Hematopoietic multipotent progenitor cell treated with erythropoietin and hydrocortisone succinate and interleukin-3 and kit ligand, for 6 days (in vitro differentiated cells): ENCODE measurements at regions not wholly inside any gene's neighbourhood (a gene's known extent, or its start where the extent isn't known, plus 50 kb on each side); places are given as distances from the start of the nearest gene placed in this dataset.
A peak's percentile ranks its signal among the peaks of the same experiment; 100 is the strongest.
"Not testable (repeated sequence)": the region's sequence is repeated elsewhere in the genome, so short reads cannot be mapped to it uniquely, and the experiment has no call there.

Experiments used
- DNase-seq: peaks from one replicate; pipeline ENCODE4 v3.0.0-alpha.2; 2015

DNA sequence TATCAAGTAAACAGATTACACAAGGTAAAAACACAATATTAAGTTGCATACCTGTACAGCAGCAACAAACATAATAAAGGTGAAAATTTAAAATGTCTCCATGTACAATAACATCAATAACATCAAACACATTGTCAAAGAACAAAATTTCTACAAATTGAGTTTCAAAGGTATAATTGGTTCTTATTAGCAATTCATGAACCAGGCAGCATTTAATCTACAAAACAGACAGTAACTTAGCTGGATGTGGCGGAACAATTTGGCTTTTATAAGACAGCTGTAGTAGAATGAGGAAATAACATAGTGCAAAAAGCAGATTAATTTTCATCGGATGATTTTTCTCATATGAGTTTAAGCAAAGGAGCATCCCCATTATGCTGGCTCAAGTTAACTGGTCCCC, 1176.8 kb downstream of the EFNA5 start:
- DNase-seq, result no peak

DNA sequence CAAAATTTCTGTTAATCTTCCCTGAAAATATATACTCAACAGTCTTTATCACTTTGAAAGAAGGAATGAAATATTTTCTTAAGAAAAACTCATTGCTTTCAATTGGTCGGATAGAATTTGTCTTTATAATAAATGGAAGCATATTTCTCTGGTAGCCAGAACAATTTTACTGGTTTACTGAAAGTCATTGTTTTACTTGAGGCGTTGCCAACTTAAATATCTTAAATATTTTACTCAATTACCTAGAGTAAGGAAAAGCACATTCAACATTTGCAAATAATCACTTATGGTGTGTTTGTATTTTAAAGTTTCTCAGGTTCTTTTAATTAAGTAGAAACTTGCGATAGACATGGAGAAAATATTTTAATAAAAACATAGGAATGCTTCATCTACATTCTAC, 1181.7 kb downstream of the EFNA5 start:
- no peak for DNase-seq

DNA sequence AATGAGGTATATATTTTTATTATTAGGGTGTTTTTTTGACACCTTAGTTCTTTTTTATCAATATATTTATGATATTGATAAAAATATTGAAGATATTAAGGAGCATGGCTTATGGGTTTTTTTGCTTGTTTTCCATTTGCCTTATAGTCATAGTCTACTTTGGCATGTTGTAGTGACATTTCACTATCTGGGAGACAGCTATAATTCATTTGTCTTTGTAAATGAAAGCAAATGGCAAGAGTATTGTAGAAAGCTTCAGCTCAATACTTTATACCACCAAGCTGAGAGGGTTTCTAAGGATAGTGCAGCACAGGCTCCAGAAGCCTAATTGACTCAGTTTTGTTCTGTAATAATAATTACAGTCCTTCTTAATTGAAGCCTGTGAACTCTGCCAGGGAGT, 1182.3 kb downstream of the EFNA5 start:
- DNase-seq, result no peak

DNA sequence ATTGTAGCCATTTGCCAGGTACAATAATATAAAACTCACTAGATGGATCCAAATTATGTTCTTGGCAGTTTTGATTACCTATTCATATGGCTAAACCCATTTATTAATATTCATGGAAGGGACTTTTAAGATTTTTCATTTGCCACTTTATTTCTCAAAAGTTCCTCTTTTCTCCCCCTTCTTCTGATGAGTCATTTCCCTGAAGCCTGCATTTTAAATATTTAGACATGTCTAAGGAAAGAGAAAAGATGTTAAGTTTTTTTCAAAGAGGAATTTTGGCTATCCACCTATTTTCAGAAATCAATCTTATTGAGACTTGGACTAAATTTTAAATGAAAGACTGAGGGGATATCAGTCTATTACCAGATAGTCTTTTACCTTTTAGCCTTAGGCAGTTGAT, 1189.4 kb downstream of the EFNA5 start:
- DNase-seq, result no peak

DNA sequence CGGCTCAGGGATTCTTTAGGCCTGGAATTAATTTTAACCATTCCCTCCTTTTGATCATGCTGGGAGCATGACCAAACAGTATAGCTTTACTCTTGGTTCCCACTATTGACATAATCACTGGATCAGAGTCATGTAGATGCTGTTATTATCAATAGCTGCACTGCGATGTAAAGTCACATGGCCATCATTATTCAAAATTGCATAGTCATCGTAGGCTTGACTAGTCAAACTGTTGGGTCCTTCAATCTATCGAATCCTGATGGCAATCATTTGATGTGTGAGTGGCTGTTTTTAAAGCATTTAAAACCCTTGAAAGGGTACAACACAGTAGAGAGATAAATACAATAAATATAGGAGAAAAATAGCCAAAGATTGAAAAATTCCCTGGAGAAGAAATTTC, 1194.1 kb downstream of the EFNA5 start:
- DNase-seq, result no peak

DNA sequence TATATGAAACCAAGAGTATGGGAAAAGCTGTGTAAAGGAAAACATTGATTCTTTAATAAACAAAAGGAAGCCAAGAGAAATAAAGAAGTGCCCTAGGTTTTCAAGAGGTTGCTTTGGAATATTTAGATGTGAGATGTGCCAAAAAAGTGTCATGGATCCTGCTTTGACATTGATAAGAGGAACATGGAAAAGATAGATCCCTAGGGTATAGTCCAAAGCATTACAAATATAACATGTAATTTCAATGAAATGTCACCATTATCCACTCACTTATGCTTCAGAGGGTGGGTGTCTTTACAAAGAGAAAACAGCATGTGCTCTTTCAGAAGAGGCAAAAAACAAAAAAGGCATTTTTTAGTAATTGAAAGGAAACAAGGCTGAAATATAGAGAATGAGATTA, 1196.7 kb downstream of the EFNA5 start:
- DNase-seq, result no peak

DNA sequence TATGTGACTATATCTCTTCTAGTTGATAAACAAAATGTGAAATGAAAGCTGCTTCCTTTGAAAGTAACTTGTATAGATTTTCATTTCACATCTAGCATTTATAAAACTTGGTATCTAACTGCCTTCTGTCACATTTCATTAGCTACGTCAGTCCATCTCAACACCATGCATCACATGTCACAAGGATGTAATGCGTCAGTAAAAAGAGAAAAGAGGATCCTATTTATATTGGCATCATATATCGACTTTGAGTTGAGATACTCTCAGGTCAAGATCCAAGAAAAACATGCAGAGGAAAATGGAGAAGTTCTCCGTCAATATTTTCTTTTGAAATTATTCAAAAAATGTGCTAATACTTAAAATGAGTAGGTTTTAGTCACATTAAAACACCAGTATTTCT, 1211.2 kb downstream of the EFNA5 start:
- DNase-seq, result no peak

DNA sequence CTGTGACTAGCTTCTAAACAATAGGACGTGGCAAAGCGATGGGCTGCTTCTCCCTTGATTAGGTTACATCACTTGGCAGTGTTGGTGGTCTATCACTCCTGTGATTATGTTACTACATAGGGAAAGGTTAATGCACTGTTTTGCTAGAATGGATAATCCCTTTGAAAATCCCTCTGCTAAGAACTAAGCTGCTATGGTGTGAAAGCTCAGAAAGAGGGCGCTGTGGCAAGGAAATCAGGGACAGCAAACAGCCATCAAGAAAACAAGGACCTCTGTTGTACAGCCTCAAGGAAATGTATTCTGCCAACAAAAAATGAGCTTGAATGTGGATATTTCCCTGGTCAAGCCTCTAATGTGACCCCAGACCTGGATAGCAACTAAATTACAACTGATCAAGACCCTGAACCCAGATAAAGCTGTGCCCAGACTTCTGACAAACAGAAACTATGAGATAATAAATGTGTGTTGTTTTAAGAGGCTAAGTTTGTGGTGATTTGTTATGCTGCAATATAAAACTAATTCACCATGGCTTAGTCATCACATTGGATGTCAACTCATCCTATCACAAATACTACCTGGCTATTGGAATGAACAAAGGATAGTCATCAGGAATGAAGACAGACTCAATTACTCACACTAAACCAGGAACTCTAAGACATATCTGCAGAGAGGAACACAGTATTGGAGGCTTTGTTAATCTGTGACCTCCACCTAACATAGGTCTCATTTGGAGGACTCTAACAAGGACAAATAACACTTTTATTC, 1215.9 kb downstream of the EFNA5 start:
- DNase-seq, result peak; percentile 9

DNA sequence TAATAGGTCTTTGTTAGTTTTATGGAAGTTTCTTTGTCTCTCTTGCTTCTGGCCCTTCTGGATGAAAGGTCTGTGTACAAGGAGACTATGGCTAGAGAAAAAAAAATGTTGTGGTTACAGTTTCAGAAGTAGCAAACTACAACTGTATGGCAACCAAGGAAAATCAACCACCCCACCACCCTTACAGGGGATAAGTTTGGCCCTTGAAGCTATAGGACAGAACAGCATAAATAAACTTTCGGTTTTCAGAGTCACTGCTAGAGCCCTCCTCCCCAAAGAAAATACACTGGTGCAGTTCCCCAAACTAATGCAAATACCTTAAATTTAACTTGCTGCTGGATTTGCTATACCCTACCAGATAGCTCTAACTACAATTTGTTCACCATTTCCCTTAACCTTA, 1216.7 kb downstream of the EFNA5 start:
- no peak for DNase-seq

DNA sequence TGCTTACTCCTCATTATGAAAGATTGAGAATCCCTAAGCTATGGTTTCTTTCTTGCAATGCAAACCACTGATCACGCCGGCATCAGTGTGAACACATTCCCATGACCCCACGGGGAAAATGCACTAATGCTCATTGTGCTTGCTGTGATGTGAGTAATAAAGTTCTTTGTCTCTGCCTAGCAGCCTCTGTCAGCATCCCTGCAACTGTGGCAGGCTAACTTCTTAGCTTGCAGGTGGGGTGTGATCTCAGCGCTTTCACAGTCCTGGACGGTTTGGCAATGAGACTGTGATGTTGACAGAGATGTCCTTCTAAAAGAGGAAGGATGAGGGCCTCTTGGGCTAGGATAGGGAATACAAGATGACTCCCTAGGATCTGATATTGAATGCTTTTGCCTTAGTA, 1218.7 kb downstream of the EFNA5 start:
- no peak for DNase-seq

DNA sequence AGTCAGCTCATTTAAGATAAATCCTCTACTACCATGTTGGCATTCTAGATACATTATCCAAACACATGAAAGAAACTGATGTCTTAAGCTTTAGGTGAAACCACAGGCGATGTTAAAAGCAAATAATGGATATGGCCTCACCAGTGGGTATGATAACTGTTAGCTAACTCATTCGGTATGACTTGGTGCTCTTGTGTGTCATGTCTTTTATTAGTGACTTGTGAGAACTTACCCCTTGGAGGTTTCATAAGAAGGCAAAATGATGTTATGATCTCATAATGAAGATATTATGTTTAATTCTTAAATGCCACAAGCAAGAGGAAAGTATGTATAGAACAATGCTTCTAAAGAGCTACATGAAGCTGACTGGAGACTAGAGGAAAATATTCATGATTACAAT, 1227.0 kb downstream of the EFNA5 start:
- DNase-seq, result no peak

DNA sequence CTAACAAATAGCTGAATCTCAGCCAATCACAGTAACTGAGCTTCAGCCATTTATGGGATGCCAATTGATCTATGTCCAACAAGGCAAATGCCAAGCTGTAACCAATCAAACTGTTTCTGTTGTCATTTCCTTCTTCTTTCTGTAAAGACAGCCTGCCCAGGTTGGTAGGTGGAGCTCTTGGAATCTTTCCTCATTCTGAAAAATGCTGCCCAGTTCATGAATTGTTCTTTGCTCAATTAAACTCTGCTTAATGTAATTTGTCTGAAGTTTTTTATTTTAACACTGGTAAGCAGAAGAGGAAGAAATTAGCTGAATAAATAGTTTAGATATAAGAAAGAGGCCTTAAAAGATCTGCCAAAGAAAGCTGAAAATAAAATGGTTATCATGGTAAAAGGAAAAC, 1235.6 kb downstream of the EFNA5 start:
- no peak for DNase-seq

DNA sequence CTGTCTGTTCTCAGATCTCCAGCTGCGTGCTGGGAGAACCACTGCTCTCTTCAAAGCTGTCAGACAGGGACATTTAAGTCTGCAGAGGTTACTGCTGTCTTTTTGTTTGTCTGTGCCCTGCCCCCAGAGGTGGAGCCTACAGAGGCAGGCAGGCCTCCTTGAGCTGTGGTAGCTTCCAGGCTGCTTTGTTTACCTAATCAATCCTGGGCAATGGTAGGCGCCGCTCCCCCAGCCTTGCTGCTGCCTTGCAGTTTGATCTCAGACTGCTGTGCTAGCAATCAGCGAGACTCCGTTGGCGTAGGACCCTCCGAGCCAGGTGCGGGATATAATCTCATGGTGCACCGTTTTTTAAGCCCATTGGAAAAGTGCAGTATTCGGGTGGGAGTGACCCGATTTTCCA, 1240.0 kb downstream of the EFNA5 start:
- DNase-seq, result not testable (repeated sequence)

DNA sequence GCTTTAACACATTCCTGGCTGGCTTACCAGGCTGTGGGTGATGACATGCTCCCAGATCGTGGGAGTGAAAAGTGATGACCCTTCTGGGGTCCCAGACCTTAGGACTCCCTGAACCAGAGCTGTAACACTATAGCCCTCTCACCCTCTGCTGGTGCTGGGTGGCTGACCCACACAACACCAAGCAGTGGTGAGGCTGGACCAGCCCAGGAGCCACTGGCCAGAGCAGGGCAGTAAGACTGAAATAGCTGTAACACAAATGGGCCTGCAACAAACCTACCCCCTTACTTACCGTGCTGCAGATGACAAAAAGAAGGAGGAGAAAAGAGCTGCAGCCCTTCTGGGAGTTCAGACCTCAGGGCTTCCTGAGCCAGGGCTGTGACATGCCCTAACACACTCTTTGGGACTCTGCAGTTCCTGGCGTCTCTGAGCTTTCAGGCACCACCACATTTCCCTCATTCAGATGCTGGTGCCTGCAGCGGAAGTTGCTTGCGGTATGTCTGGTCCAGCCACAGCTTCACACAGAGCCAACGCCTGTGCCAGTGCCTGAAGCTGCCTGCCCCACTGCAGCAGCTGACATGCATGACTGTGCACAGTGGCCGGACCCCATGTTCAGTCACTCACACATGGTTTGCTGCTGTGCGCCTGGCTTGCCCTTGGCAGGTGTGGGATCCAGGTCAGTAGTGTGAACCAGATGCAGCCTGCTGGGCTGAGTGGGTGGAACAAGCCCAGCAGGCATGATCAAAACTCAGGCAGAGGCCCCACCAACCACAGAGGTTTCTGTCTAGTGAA, 1247.4 kb downstream of the EFNA5 start:
- no peak for DNase-seq

DNA sequence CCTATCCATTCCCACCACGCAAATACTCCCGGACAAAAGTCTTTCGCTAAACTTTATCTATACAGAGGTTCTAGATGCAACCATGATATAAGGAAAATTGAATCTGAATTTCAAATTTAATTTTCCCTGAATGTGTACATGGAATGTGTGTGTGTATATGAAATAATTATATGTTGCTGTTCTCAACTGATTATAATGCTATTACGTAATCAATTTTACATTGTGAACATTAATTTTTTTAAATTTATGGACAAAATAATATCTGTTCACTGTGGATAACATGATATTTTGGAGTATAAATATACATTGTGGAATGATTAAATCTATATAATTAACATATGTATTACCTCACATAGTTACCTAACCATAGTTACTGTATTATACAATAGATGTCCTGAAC, 1250.6 kb downstream of the EFNA5 start:
- DNase-seq, result no peak

DNA sequence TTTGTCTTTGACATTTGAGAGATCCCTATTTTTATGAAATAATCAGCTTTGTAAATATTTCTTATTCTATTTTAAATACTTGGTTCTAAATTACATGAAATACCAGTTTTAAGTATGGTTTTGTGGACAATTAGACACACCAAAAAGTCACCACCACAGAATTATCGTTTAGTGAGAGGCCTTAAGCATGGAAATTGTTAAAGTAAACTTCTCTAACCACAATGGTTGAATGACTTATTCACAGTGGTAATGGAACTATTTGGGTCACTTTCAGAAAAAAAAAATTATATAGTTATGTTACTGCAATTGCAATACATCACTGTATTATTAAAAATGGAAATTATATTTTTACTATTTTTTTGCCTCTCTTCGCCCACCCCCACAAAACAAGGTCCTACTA, 1252.5 kb downstream of the EFNA5 start:
- no peak for DNase-seq

DNA sequence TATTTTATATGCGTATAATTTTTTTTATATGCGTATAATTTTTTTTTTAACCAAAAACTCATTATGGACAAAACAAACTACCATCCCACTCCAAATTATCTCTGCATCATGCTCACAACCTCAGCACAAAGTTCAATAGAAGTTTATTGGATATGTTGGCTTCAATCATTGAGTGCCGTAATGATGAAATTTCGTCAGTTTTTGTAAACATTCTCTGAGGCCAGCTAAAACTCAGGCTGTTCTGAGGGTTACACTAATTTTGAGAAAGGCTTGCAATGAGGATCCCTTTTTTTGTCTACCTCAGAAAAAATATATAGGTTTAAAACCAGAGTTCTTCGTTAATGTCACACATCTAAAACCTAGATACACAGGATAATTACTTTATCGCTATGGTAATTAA, 1253.2 kb downstream of the EFNA5 start:
- no peak for DNase-seq

DNA sequence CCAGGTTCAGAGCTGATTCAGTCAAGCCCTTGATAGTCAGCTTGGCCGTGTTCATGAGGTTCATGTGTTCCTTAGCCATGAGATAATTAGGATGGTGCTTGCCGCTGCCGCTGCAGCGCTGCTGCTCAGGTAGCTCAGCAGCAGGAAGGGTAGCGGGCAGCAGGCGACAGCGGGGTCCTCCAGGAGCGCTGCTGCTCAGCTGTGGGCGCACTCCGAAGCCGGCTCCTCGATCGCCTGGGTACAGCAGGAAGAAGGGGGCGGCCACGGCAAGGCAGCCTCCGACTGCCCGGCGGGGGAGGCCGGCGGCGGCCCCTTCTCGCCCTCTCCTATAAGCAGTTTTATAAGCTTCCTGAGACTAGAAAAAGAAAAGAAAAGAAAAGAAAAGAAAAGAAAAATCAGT, 1253.6 kb downstream of the EFNA5 start:
- DNase-seq, result no peak

DNA sequence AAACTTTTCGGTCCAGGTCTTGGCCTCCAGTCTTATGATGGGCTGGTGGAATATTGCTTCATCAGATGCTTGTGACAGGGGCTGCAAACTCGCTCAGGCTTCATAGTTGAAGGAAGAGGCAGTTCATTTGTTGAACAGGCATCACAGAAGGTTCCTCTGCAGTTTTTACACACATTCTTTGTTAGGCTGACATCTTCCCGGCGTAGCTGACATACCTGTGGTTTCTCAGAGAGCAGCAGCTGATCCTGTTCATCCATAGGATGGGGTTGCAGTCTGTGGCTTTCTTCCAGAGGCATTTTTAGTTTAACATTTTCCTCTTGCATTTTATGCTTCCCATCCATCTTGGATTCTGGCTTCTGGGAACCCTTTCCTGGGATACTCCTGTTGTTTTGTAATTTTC, 1255.2 kb downstream of the EFNA5 start:
- no peak for DNase-seq

DNA sequence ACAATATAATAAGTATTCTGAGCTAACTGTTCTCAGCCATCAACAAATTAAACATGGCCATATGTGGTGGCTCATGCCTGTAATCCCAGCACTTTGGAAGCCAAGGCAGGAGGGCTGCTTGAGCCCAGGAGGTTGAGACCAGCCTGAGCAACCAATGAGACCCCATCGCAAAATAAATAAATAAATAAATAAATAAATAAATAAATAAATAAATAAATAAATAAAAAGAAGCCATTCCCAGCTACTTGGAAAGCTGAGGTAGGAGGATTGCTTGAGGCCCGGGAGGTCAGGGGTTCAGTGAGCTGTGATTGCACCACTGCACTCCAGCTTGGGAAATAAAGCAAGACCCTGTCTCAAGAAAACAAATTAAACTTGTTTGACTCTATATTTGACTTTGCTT, 1256.4 kb downstream of the EFNA5 start:
- DNase-seq, result no peak

DNA sequence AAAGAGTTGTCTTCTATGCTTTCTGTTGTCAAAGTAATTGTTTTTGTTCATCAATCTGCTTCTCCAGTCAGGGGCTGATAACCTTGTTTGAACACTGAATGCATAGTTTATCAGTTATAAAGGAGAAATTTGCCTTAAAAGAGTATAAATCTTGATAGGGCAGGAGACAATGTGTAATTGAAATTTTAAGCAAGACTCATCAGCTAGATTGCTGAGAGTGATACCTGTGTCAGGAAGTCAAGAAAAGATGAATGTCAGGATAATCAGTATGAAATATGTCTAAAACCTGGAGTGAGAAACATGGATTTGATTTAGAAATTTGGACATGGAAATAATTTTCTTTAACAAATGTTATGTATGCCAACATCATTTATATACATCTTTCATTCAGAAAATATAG, 1258.1 kb downstream of the EFNA5 start:
- no peak for DNase-seq

DNA sequence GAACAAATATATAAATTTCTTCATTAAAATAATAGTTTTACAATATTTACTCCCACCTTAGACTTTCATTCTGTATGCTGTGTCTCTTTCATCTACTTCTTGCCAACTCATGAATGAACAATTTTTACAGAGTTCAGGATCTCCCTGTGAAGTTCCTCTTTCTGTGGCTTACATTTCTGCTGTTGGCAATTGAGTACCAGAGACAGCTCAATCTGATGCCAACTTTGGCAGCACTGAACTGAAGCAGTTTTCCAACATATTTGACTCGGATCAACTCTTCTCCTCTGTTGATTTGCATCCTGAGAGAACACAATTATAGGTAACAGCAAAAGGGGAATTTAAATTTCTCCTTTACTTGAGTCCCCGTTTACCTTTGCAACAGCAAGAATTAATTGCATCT, 1262.2 kb downstream of the EFNA5 start:
- DNase-seq, result no peak

DNA sequence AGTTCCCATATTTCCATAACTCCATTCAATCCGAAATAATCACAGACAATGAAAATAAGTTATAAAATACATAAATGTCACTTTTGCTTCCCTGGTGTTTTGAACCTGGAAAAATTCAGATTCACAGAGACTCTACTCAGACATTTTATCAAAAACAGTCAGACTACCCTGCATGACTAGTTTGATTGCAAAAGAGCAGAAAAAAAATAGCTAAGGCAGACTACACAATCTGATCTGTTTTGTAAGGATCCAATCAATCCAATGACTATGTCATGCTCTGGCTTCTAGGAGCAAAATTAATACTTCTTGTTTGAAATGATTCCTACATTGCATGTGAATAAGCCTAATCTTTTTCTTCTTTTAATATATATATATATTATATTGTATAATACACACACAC, 1262.6 kb downstream of the EFNA5 start:
- DNase-seq, result no peak

DNA sequence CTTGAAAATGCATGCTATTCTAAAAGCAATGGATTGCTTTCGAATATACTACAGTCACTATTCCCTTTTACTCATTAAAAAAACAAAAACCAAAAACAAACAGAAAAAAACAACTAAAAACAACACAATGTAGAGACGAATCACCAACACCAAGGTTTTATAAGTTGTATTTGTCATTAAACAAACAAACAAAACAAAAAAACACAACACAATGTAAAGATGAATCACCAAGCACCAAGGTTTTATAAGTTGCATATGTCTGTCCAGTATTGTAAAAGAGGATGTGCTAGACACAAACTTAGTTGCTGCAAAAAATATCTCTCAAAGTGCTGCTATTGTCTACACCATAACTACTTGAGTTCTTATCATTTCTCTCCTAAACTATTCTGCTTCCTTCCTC, 1269.2 kb downstream of the EFNA5 start:
- DNase-seq, result no peak

DNA sequence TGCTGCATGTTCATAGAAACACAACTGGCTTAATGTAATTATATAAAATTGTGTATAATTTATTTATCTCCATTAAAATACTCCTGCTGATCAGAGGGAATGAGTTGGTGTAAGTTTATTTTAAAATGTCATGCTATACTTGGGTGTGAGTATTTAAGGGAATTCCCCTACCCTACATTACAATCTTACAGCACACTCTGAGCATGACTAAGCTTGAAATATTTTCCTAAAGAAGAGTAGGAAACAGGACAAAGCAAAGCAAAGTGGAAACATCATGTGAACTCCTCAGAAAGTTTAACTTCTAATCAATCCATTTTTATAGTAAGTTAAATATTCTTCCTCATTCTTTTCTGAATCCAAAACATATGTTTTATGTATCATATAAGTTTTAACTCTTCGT, 1271.3 kb downstream of the EFNA5 start:
- DNase-seq, result no peak
